GM23338 (cell line): ENCODE measurements at regions not wholly inside any gene's neighbourhood (a gene's known extent, or its start where the extent isn't known, plus 50 kb on each side); places are given as distances from the start of the nearest gene placed in this dataset.

Experiments
- ATAC-seq: fragments of 200-7000 bp; cut with Tn5 transposase; 3 replicates; pipeline ENCODE4 v1.9.1; 2020
- DNase-seq: peaks from one replicate; pipeline ENCODE4 v3.0.0-alpha.2; 2015; ENCODE audit warnings: low spot score
- H2AFZ ChIP-seq: fragments of 200-600 bp; sonication (generic); 2 replicates; pipeline ENCODE4 v1.8.0; 2016; ENCODE audit warnings: antibody characterized with exemption, mild to moderate bottlenecking, moderate library complexity
- H3F3A ChIP-seq: fragments of 200-600 bp; sonication (generic); replicated peaks from 2 replicates; pipeline ENCODE4 v1.8.0; 2017; ENCODE audit warnings: antibody characterized with exemption, mixed run types, low read depth
- H3K27ac ChIP-seq: fragments of 200-600 bp; sonication (generic); 2 replicates; pipeline ENCODE4 v1.6.1; 2016; ENCODE audit warnings: low read depth
- H3K27me3 ChIP-seq: fragments of 200-600 bp; sonication (generic); 2 replicates; pipeline ENCODE4 v1.8.0; 2016; ENCODE audit warnings: mild to moderate bottlenecking, mixed run types, moderate library complexity; ENCODE audit not compliant: insufficient read depth
- H3K36me3 ChIP-seq: fragments of 200-600 bp; sonication (generic); 2 replicates; pipeline ENCODE4 v1.8.0; 2016; ENCODE audit warnings: mild to moderate bottlenecking; ENCODE audit not compliant: insufficient read depth
- H3K4me1 ChIP-seq: fragments of 200-600 bp; sonication (generic); 2 replicates; pipeline ENCODE4 v1.8.0; 2016; ENCODE audit warnings: mild to moderate bottlenecking, moderate library complexity; ENCODE audit not compliant: insufficient read depth
- H3K4me2 ChIP-seq: fragments of 200-600 bp; sonication (generic); 2 replicates; pipeline ENCODE4 v1.7.1; 2017; ENCODE audit warnings: mixed run types
- H3K4me3 ChIP-seq: fragments of 200-600 bp; sonication (generic); 2 replicates; pipeline ENCODE4 v1.6.1; 2016; ENCODE audit warnings: mixed run types
- H3K79me2 ChIP-seq: fragments of 200-600 bp; sonication (generic); replicated peaks from 2 replicates; pipeline ENCODE4 v1.8.0; 2017; ENCODE audit warnings: mild to moderate bottlenecking; ENCODE audit not compliant: insufficient read depth
- H3K9me2 ChIP-seq: fragments of 200-600 bp; sonication (generic); 2 replicates; pipeline ENCODE4 v1.8.0; 2017; ENCODE audit not compliant: insufficient read depth
- H4K20me1 ChIP-seq: fragments of 200-600 bp; sonication (generic); replicated peaks from 2 replicates; pipeline ENCODE4 v1.8.0; 2017; ENCODE audit warnings: mild to moderate bottlenecking; ENCODE audit not compliant: insufficient read depth
- H3K27ac Mint-ChIP-seq: 2 replicates; pipeline ENCODE4 v1.8.0; 2020; ENCODE audit warnings: inconsistent platforms, mild to moderate bottlenecking, moderate library complexity, mixed read lengths
- H3K27me3 Mint-ChIP-seq: 3 replicates; pipeline ENCODE4 v1.8.0; 2022; ENCODE audit warnings: low read depth, mild to moderate bottlenecking, moderate library complexity, mixed read lengths, inconsistent platforms; ENCODE audit not compliant: insufficient read depth, poor library complexity
- H3K36me3 Mint-ChIP-seq: 3 replicates; pipeline ENCODE4 v1.8.0; 2021; ENCODE audit warnings: low read depth, mild to moderate bottlenecking, inconsistent platforms, moderate library complexity, mixed read lengths
- H3K4me1 Mint-ChIP-seq: 3 replicates; pipeline ENCODE4 v1.8.0; 2020; ENCODE audit warnings: mild to moderate bottlenecking, inconsistent platforms, mixed read lengths
- H3K4me3 Mint-ChIP-seq: 3 replicates; pipeline ENCODE4 v1.8.0; 2021; ENCODE audit warnings: moderate library complexity, mild to moderate bottlenecking, inconsistent platforms, mixed read lengths
- H3K9me3 Mint-ChIP-seq: 3 replicates; pipeline ENCODE4 v1.8.0; 2020; ENCODE audit warnings: moderate library complexity, mild to moderate bottlenecking, inconsistent platforms, mixed read lengths
- CREB1 ChIP-seq: fragments of 250-450 bp; sonication (Bioruptor Pico); IDR thresholded peaks from 2 replicates; pipeline ENCODE4 v1.5.0; 2020; ENCODE audit warnings: low read depth, mild to moderate bottlenecking, moderate library complexity
- CTCF ChIP-seq, 2 experiments: fragments of 200-600 bp in 1 of 2; sonication (generic) in 1 of 2; conservative IDR thresholded peaks; 2 replicates each; pipeline versions ENCODE4 v1.5.1 to v1.6.1; 2016 to 2017; ENCODE audit warnings: antibody characterized with exemption in 2 of 2, low read depth in 2 of 2, mild to moderate bottlenecking in 2 of 2, moderate library complexity in 1 of 2
- ETS1 ChIP-seq: IDR thresholded peaks from 2 replicates; pipeline ENCODE4 v1.6.1; 2016; ENCODE audit warnings: antibody characterized with exemption
- EZH2 ChIP-seq: fragments of 200-600 bp; sonication (generic); IDR thresholded peaks from one replicate; pipeline ENCODE4 v1.8.0; 2017; ENCODE audit warnings: antibody characterized with exemption, mild to moderate bottlenecking, low read depth; ENCODE audit not compliant: unreplicated experiment
- EZH2phosphoT487 ChIP-seq: fragments of 200-600 bp; sonication (generic); IDR thresholded peaks from one replicate; pipeline ENCODE4 v1.8.1; 2018; ENCODE audit warnings: antibody characterized with exemption; ENCODE audit not compliant: unreplicated experiment
- JUNB ChIP-seq: IDR thresholded peaks from one replicate; pipeline ENCODE4 v1.6.1; 2016; ENCODE audit warnings: antibody characterized with exemption; ENCODE audit not compliant: unreplicated experiment
- NANOG ChIP-seq: IDR thresholded peaks from 2 replicates; pipeline ENCODE4 v1.6.1; 2016; ENCODE audit warnings: antibody characterized with exemption, borderline replicate concordance
- POLR2AphosphoS5 ChIP-seq: IDR thresholded peaks from 2 replicates; pipeline ENCODE4 v1.6.1; 2016; ENCODE audit warnings: antibody characterized with exemption, low read depth
- REST ChIP-seq: IDR thresholded peaks from one replicate; pipeline ENCODE4 v1.6.1; 2018; ENCODE audit warnings: antibody characterized with exemption; ENCODE audit not compliant: unreplicated experiment
- STAT1 ChIP-seq: IDR thresholded peaks from one replicate; pipeline ENCODE4 v1.6.1; 2016; ENCODE audit warnings: antibody characterized with exemption; ENCODE audit not compliant: unreplicated experiment
- ZNF114 ChIP-seq: fragments of 250-450 bp; sonication (Bioruptor Pico); IDR thresholded peaks from 2 replicates; pipeline ENCODE4 v1.5.0; 2020; ENCODE audit warnings: mild to moderate bottlenecking, moderate library complexity
- ZNF331 ChIP-seq: fragments of 250-450 bp; sonication (Bioruptor Pico); IDR thresholded peaks from 2 replicates; pipeline ENCODE4 v1.5.0; 2020; ENCODE audit warnings: low read depth, mild to moderate bottlenecking, moderate library complexity
- ZNF462 ChIP-seq: fragments of 250-450 bp; sonication (Bioruptor Pico); IDR thresholded peaks from 2 replicates; pipeline ENCODE4 v1.5.0; 2020; ENCODE audit warnings: mild to moderate bottlenecking, moderate library complexity

GRCh38 chr12:59850268-59850667 is 254.4 kb downstream of the SLC16A7 start:
- no peak overlapping the region for H3K4me3 ChIP-seq
- H3K79me2 ChIP-seq, result no peaks in the 10 kb centered on the region
- Mint-ChIP-seq H3K4me1 (peaks cover 7% of the 10 kb centered on the region), H3K4me3 (no peak overlapping the region), H3K9me3 (peaks cover 15% of the 10 kb centered on the region; the same call in 2 of the 3 replicates), H3K27ac (no peak overlapping the region), H3K36me3 (peaks cover 3% of the 10 kb centered on the region; the same call in 1 of the 3 replicates), H3K27me3 (no peaks in the 10 kb centered on the region)
- H3K27ac ChIP-seq, result no peak overlapping the region
- no peaks in the 10 kb centered on the region for H3F3A ChIP-seq
- peak overlapping the region; percentile 64; the same call in 1 of the 2 replicates for H2AFZ ChIP-seq
- no peaks in the 10 kb centered on the region for H3K27me3 ChIP-seq
- H3K4me2 ChIP-seq, result no peak overlapping the region
- H3K9me2 ChIP-seq, result peaks cover 5% of the 10 kb centered on the region
- no peak for TF ChIP-seq EZH2
- no peak for TF ChIP-seq ZNF114 (CRISPR knock-in tag)
- no peak for TF ChIP-seq ZNF462 (CRISPR knock-in tag)
- TF ChIP-seq STAT1, result no peak
- TF ChIP-seq ETS1, result no peak
- TF ChIP-seq EZH2phosphoT487, result no peak
- no peak for TF ChIP-seq CREB1 (CRISPR knock-in tag)
- TF ChIP-seq REST, result no peak
- TF ChIP-seq POLR2AphosphoS5, result no peak
- TF ChIP-seq CTCF (conservative IDR thresholded peaks at IDR 0.05; ENCODE audit: low read depth in 2 of 2), result no peak
- TF ChIP-seq ZNF331, result no peak
- no peak for TF ChIP-seq JUNB
- no peak for TF ChIP-seq NANOG
- peaks cover 7% of the 10 kb centered on the region; the same call in 1 of the 2 replicates for H3K4me1 ChIP-seq
- ATAC-seq (no peak), DNase-seq (peak; percentile 6)
- no peaks in the 10 kb centered on the region for H3K36me3 ChIP-seq
- H4K20me1 ChIP-seq, result no peaks in the 10 kb centered on the region
